ENCODE measurements at regions not wholly inside any gene's neighbourhood (a gene's known extent, or its start where the extent isn't known, plus 50 kb on each side); places are given as distances from the start of the nearest gene placed in this dataset.

DNA sequence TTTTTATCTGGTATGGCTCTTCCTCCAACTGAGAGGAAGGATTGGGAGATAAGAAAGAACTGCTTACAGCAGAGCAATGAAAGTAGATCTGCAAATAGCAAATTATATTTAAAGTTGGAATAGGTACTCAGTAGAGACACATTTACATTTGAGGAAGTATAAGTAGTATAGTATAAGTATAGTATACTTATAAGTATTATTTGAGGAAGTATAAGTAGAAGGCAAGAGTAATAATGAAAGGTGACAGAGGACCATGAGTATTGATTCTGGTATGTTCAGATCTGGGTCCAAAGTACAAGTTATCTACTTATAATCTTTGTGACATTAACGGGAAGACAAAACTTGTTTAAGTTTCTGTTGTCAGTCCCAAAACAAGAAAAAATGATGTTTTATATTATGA, 527.6 kb upstream of the SORCS1 start:
- Histone ChIP-seq H3K27me3 (no peaks in the 10 kb centered on the region), H3K9me3 (ENCODE audit: low read depth) (no peaks in the 10 kb centered on the region), H3K27ac (no peak overlapping the region), H3K36me3 (no peaks in the 10 kb centered on the region), H3K4me1 (ENCODE audit: low read depth) (no peaks in the 10 kb centered on the region), H3K4me3 (no peak overlapping the region)
- TF ChIP-seq, protein P1, sequence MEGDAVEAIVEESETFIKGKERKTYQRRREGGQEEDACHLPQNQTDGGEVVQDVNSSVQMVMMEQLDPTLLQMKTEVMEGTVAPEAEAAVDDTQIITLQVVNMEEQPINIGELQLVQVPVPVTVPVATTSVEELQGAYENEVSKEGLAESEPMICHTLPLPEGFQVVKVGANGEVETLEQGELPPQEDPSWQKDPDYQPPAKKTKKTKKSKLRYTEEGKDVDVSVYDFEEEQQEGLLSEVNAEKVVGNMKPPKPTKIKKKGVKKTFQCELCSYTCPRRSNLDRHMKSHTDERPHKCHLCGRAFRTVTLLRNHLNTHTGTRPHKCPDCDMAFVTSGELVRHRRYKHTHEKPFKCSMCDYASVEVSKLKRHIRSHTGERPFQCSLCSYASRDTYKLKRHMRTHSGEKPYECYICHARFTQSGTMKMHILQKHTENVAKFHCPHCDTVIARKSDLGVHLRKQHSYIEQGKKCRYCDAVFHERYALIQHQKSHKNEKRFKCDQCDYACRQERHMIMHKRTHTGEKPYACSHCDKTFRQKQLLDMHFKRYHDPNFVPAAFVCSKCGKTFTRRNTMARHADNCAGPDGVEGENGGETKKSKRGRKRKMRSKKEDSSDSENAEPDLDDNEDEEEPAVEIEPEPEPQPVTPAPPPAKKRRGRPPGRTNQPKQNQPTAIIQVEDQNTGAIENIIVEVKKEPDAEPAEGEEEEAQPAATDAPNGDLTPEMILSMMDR (IDR thresholded peaks at IDR 0.05; ENCODE audit: low read depth, low read length) = no peak
- no peak for DNase-seq (ENCODE audit: low read depth in 1 of 2, low spot score in 1 of 2)

DNA sequence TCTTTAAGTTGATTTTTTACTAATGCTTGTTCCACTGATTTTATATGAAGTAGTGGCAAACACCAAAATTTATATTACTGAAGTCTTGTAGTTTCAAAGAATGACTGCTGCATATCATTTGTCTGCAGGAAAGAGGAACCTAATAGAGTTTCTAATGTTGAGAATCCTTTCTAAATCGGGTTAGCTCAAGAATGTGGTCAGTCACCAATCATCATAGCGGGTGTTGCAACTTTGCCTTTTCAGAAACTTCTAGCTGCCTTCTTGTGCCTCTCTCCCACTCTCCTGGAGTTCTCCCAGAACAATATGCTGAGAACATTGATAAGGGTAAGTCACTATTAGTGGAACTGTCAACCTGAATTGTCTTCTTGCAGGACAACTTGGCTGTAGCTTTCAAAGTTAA, 524.8 kb upstream of the SORCS1 start:
- TF ChIP-seq, protein P1 (IDR thresholded peaks at IDR 0.05; ENCODE audit: low read depth, low read length) = no peak
- H3K36me3 ChIP-seq = no peaks in the 10 kb centered on the region
- no peaks in the 10 kb centered on the region for H3K27me3 ChIP-seq
- H3K4me3 ChIP-seq = no peak overlapping the region
- no peaks in the 10 kb centered on the region for H3K9me3 ChIP-seq (ENCODE audit: low read depth)
- DNase-seq (ENCODE audit: low read depth in 1 of 2, low spot score in 1 of 2) = no peak
- H3K4me1 ChIP-seq (ENCODE audit: low read depth) = no peaks in the 10 kb centered on the region
- H3K27ac ChIP-seq = no peak overlapping the region

DNA sequence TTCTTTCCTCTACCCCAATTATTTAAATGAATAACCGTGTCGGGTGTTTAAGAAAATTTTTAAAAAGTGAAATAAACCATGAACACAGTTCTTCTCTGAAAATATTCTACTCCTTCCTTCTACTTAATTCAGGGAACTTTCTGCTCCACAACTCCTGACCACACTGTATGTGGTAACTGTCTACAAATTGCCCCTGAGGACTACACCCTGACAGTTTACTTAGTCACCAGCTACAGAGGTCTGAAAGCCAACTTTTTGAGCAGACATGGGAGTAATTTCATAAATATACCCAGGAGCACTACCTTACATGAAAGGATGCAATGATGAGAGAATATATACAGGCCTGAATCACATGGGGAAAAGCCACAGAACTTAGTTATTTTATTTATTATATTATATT, 523.2 kb upstream of the SORCS1 start:
- DNase-seq (ENCODE audit: low read depth in 1 of 2, low spot score in 1 of 2) = no peak
- Histone ChIP-seq H3K4me1 (ENCODE audit: low read depth) (no peaks in the 10 kb centered on the region), H3K9me3 (ENCODE audit: low read depth) (no peaks in the 10 kb centered on the region), H3K4me3 (no peak overlapping the region), H3K27me3 (no peaks in the 10 kb centered on the region), H3K27ac (no peak overlapping the region), H3K36me3 (no peaks in the 10 kb centered on the region)
- TF ChIP-seq, protein P1 (IDR thresholded peaks at IDR 0.05; ENCODE audit: low read depth, low read length) = no peak

DNA sequence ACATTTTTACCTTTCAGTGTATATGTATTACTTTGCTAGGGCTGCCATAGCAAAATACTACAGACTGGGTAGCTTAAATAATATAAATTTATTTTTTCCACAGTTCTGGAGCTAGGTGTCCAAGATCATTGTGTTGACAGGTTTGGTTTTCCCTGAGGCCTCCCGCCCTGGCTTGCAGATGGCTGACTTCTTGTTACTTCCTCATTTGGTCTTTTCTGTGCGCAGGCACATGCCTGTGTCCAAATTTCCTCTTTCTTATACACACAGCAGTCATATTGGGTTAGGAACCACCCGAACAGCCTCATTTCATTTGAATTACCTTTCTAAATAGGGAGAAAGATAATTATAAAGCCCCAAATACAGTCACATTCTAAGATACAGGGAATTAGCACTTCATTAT, 521.6 kb upstream of the SORCS1 start:
- H3K36me3 ChIP-seq = no peaks in the 10 kb centered on the region
- no peaks in the 10 kb centered on the region for H3K27me3 ChIP-seq

DNA sequence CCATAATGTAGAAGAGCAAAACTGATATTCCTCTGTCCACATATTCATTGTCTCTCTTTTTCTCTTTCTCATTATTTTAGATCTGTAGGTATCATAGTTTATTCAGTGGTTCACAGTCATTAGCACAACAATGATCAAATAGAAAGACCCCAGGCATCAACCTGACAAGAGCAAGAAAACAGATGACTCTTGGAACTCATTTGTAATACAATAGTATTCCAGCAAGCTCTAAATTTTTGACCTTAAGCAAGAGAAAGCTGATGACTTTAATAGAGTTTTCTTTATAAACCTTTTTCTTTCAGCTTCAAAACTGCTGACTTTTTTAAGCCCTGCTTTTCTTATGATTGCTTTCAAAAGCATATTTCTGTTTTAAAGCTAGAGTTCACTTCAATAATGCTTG, 507.5 kb upstream of the SORCS1 start:
- TF ChIP-seq, protein P1 (IDR thresholded peaks at IDR 0.05; ENCODE audit: low read depth, low read length) = no peak
- Histone ChIP-seq H3K4me1 (ENCODE audit: low read depth) (no peaks in the 10 kb centered on the region), H3K9me3 (ENCODE audit: low read depth) (no peaks in the 10 kb centered on the region), H3K4me3 (no peak overlapping the region), H3K27ac (no peak overlapping the region), H3K36me3 (no peaks in the 10 kb centered on the region), H3K27me3 (no peaks in the 10 kb centered on the region)
- DNase-seq (ENCODE audit: low read depth in 1 of 2, low spot score in 1 of 2) = no peak

More for the DNA sequence above, 521.6 kb upstream of the SORCS1 start:
- DNase-seq (ENCODE audit: low read depth in 1 of 2, low spot score in 1 of 2) = no peak
- no peak overlapping the region for H3K4me3 ChIP-seq
- H3K9me3 ChIP-seq (ENCODE audit: low read depth) = no peaks in the 10 kb centered on the region
- no peaks in the 10 kb centered on the region for H3K4me1 ChIP-seq (ENCODE audit: low read depth)
- TF ChIP-seq, protein P1 (IDR thresholded peaks at IDR 0.05; ENCODE audit: low read depth, low read length) = no peak
- no peak overlapping the region for H3K27ac ChIP-seq

DNA sequence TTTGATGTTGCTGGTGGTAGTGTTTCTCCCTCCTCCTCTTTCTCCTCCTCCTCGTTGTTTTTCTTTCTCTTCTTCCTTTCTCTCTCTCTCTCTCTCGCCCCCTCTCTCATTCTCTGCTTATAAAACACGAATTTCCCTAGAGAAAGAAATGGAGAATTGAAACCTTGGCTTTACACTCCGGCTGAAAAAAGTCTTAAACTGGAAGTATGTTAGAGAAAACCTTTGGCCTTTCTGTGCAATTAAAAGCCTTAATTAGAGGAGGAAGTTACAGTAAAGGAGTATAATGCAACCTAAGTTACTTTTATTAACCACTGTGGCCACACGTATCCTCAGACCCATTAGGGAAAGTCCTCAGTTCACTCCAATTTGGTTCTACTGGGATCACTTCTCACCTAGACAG, 501.7 kb upstream of the SORCS1 start:
- H3K4me1 ChIP-seq (ENCODE audit: low read depth) = no peaks in the 10 kb centered on the region
- TF ChIP-seq, protein P1 (IDR thresholded peaks at IDR 0.05; ENCODE audit: low read depth, low read length) = no peak
- H3K9me3 ChIP-seq (ENCODE audit: low read depth) = no peaks in the 10 kb centered on the region
- H3K4me3 ChIP-seq = no peak overlapping the region
- H3K27me3 ChIP-seq = no peaks in the 10 kb centered on the region
- no peak for DNase-seq (ENCODE audit: low read depth in 1 of 2, low spot score in 1 of 2)
- no peak overlapping the region for H3K27ac ChIP-seq
- H3K36me3 ChIP-seq = no peaks in the 10 kb centered on the region
